ENCODE measurements at regions not wholly inside any gene's neighbourhood (a gene's known extent, or its start where the extent isn't known, plus 50 kb on each side); places are given as distances from the start of the nearest gene placed in this dataset.
"Not testable (repeated sequence)": the region's sequence is repeated elsewhere in the genome, so short reads cannot be mapped to it uniquely, and the experiment has no call there.

DNA sequence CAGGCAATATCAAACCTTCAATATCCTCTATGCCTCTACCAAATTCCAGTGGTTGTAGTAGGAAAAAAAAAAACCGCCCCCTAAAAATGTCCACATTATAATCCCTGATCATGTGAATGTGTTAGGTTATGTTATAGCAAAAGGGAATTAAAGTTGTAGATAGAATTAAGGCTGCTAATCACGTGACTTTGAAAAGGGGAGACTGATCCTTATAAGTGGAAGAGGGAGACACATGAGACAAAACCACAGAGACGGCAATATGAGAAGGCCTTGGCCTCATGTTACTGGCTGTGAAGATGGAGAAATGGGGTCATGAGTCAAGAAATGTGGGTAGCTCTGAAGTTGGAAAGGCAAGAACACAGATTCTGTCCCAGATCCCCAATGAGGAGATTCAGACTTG is 1711.3 kb downstream of the KHDRBS2 start:
- POLR2A ChIA-PET; DNase-seq (ENCODE audit: low read depth, low spot score); H3K4me3 ChIP-seq (ENCODE audit: low read depth, low read length); CTCF ChIA-PET: not testable (repeated sequence)

- CTCF ChIA-PET; POLR2A ChIA-PET; DNase-seq (ENCODE audit: low read depth, low spot score): not testable (repeated sequence)
These were observed 1713.4 kb downstream of the KHDRBS2 start for GRCh38 chr6:60572607-60573006.

GRCh38 chr6:60571293-60572016 is 1714.6 kb downstream of the KHDRBS2 start:
- CTCF ChIA-PET; H3K4me3 ChIP-seq (ENCODE audit: low read depth, low read length); POLR2A ChIA-PET; DNase-seq (ENCODE audit: low read depth, low spot score): not testable (repeated sequence)

More at GRCh38 chr6:60572607-60573006, 1713.4 kb downstream of the KHDRBS2 start:
- not testable (repeated sequence) for H3K4me3 ChIP-seq (ENCODE audit: low read depth, low read length)

- CTCF ChIA-PET; DNase-seq (ENCODE audit: low read depth, low spot score); H3K4me3 ChIP-seq (ENCODE audit: low read depth, low read length); POLR2A ChIA-PET: not testable (repeated sequence)
These were observed 1715.4 kb downstream of the KHDRBS2 start for GRCh38 chr6:60570599-60570998.

- H3K4me3 ChIP-seq (ENCODE audit: low read depth, low read length); POLR2A ChIA-PET; CTCF ChIA-PET: not testable (repeated sequence)
These were observed 1718.4 kb downstream of the KHDRBS2 start for GRCh38 chr6:60567447-60568187.

GRCh38 chr6:60566387-60566786 is 1719.6 kb downstream of the KHDRBS2 start:
- CTCF ChIA-PET; H3K4me3 ChIP-seq (ENCODE audit: low read depth, low read length); DNase-seq (ENCODE audit: low read depth, low spot score); POLR2A ChIA-PET: not testable (repeated sequence)

More at GRCh38 chr6:60567447-60568187, 1718.4 kb downstream of the KHDRBS2 start:
- not testable (repeated sequence) for DNase-seq (ENCODE audit: low read depth, low spot score)

- DNase-seq (ENCODE audit: low read depth, low spot score); H3K4me3 ChIP-seq (ENCODE audit: low read depth, low read length); CTCF ChIA-PET; POLR2A ChIA-PET: not testable (repeated sequence)
These were observed 1726.3 kb downstream of the KHDRBS2 start for GRCh38 chr6:60559702-60560101.

GRCh38 chr6:60547340-60547739 is 1738.7 kb downstream of the KHDRBS2 start:
- CTCF ChIA-PET; DNase-seq (ENCODE audit: low read depth, low spot score); H3K4me3 ChIP-seq (ENCODE audit: low read depth, low read length); POLR2A ChIA-PET: not testable (repeated sequence)

DNA sequence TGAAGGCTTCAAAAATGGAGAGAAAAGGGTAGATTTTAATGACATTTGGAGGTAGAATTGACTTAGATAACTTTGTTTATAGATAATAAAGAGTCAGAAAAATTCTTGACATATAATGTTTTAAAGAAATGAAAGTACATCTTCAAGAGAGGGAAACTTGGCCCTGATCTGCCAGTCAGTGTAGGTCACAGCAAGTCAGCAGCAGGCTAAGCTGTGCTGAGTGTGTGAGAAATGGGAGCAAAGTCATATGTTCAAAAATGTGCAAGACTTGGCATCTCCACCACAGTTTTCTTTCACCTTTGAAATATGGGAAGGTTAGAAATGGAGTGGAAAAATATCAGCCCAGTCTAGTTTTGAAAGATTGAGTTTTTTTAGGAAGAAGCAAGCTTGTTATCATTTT is 1761.3 kb downstream of the KHDRBS2 start:
- POLR2A ChIA-PET; DNase-seq (ENCODE audit: low read depth, low spot score); CTCF ChIA-PET; H3K4me3 ChIP-seq (ENCODE audit: low read depth, low read length): not testable (repeated sequence)

GRCh38 chr6:60477747-60478146 is 1808.3 kb downstream of the KHDRBS2 start:
- CTCF ChIA-PET; DNase-seq (ENCODE audit: low read depth, low spot score); H3K4me3 ChIP-seq (ENCODE audit: low read depth, low read length): not testable (repeated sequence)

GRCh38 chr6:60473805-60474204 is 1812.2 kb downstream of the KHDRBS2 start:
- DNase-seq (ENCODE audit: low read depth, low spot score); CTCF ChIA-PET; H3K4me3 ChIP-seq (ENCODE audit: low read depth, low read length); POLR2A ChIA-PET: not testable (repeated sequence)

More at GRCh38 chr6:60477747-60478146, 1808.3 kb downstream of the KHDRBS2 start:
- POLR2A ChIA-PET = not testable (repeated sequence)

DNA sequence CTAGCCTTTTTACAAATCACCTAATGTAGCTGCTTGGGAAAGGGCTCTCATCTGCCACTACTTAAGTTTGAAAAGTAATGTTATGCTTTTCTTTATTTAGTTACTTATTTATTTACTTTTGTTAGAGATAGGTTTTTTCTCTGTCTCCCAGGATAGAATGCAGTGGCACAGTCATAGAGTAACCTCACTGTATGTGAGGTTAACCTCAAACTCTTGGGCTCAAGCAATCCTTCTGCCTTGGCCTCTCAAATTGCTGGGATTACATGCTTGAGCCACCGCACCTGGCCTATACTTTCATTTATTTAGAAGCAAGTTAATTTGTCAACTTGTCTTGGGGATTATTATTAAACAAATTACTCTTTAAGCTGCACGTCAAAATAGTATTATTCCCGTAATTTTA is 1814.6 kb downstream of the KHDRBS2 start:
- CTCF ChIA-PET; DNase-seq (ENCODE audit: low read depth, low spot score); POLR2A ChIA-PET; H3K4me3 ChIP-seq (ENCODE audit: low read depth, low read length): not testable (repeated sequence)

DNA sequence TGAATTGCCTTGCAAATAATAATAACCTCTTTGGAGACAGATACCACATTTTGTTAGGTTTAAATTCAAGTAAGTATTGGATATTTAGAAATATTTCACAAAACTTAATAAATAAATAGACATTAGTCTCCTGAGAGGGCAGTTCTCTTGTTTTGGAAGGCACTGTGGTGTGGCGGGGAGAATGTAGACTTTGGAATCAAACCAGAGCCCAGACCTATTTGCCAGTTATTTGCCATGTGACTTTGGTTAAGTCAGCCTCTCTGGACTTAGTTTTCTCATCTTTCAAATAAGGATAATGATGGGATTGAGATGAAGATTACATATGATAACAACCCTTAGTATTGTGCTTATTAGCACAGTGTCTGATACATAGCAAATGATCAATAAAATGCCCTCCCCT is 1835.6 kb downstream of the KHDRBS2 start:
- H3K4me3 ChIP-seq (ENCODE audit: low read depth, low read length); DNase-seq (ENCODE audit: low read depth, low spot score); POLR2A ChIA-PET; CTCF ChIA-PET: not testable (repeated sequence)

DNA sequence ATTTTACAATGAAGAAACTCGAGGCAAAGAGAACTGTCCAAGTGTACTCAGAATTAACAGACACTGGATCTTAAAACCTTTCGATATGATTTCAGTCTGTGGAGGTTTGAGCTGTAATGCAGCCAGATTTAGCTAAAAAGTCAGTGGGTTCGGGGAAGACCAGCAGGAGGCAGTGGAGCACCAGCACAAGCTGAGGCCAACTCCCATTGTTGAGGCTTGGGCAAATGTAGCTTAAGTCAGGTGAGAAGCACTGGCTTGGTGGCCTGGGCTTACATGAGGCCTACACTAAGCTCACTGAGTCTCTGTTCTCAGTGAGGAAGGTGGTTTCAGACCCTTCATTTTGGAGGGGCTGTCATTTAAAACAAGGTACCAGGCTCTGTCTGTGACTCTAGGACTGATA is 1841.5 kb downstream of the KHDRBS2 start:
- CTCF ChIA-PET; DNase-seq (ENCODE audit: low read depth, low spot score); POLR2A ChIA-PET; H3K4me3 ChIP-seq (ENCODE audit: low read depth, low read length): not testable (repeated sequence)

DNA sequence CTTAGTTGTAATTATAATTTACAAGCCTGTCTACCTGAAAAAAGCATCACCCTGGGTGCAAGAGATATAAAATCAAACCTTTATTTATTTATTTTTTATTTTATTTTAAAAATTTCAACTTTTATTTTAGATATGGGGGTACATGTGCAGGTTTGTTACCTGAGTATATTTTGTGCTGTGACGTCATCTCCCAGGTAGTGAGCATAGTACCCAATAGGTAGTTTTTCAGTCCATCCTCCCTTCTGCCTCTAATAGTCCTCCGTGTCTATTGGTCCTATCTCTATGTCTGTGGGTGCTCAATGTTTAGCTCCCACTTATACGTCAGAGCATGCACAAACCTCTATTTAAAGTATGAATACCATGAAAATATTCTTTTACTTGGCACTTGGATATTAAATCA is 1846.3 kb downstream of the KHDRBS2 start:
- DNase-seq (ENCODE audit: low read depth, low spot score); H3K4me3 ChIP-seq (ENCODE audit: low read depth, low read length); POLR2A ChIA-PET; CTCF ChIA-PET: not testable (repeated sequence)

- DNase-seq (ENCODE audit: low read depth, low spot score); CTCF ChIA-PET; POLR2A ChIA-PET; H3K4me3 ChIP-seq (ENCODE audit: low read depth, low read length): not testable (repeated sequence)
These were observed 1863.3 kb downstream of the KHDRBS2 start for GRCh38 chr6:60422691-60423090.

- CTCF ChIA-PET; POLR2A ChIA-PET; DNase-seq (ENCODE audit: low read depth, low spot score); H3K4me3 ChIP-seq (ENCODE audit: low read depth, low read length): not testable (repeated sequence)
These were observed 1869.9 kb downstream of the KHDRBS2 start for GRCh38 chr6:60416118-60416517.
